ENCODE measurements at regions not wholly inside any gene's neighbourhood (a gene's known extent, or its start where the extent isn't known, plus 50 kb on each side); places are given as distances from the start of the nearest gene placed in this dataset.

DNA sequence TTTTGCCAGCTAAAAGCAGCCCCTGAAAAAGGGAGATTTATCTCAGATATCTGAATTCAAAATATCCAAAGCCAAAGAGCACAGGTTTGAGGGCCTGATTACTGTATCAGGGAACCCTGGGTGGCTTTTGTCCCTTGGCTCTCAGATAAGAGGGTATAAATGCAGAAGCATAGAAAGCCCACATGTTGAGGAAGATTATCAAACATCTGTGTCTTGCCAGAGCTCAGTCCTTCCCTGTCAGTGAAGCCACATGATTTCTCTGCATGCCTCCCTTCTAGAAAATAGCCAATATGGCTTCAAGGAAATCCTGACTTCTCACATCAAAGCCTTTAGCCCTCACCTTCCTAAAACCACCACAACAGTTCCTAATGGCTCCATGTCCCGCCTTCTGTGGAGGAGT, 408.0 kb upstream of the DMAC1 start:
- in situ Hi-C loops (cut with HindIII; ENCODE audit: low pct_unique_long_range_greater_than_20kb, low sequenced_read_pairs) = no loop called here
- no peak for DNase-seq (ENCODE audit: low read depth)

DNA sequence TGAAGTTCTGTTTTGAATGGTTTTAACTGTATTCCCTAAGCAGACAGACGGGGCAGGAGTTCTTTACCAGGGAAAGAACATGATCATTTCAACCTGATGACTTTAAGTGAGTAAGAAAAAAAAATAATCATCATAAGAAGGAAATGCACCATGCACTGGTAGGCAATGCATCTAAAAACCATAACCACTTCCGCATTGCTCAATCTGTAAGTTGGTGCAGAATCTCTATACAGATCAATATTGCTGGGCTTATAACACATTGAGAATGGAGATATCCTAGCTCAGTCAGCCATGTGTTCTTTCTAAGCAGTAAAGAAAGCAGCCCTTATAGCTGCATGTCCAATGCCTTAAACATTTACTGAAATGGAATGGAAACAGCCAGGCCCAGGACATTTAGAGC, 407.1 kb upstream of the DMAC1 start:
- in situ Hi-C loops (cut with HindIII; ENCODE audit: low pct_unique_long_range_greater_than_20kb, low sequenced_read_pairs) = no loop called here

DNA sequence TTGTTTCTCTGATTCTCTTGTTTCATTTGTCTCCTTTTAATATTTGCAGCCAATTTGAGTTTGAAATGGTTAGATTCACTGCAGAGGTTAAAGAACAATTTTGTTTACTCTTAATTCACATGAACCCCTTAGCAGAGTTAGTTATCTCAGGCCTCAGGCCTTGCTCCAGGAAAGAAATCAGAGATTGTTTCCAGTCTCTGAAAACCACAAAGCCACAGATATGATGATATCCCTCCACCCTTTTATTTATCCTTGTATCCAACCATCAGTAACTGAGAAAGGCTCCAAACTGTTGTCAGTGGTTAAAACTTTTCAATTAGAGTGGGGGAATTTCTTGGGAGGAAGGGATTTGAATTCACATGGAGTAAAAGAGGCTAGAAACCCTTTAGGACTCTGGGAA, 406.0 kb upstream of the DMAC1 start:
- DNase-seq (ENCODE audit: low read depth) = no peak
- in situ Hi-C loops (cut with HindIII; ENCODE audit: low pct_unique_long_range_greater_than_20kb, low sequenced_read_pairs) = no loop called here

More for the DNA sequence above, 407.1 kb upstream of the DMAC1 start:
- DNase-seq (ENCODE audit: low read depth) = no peak

DNA sequence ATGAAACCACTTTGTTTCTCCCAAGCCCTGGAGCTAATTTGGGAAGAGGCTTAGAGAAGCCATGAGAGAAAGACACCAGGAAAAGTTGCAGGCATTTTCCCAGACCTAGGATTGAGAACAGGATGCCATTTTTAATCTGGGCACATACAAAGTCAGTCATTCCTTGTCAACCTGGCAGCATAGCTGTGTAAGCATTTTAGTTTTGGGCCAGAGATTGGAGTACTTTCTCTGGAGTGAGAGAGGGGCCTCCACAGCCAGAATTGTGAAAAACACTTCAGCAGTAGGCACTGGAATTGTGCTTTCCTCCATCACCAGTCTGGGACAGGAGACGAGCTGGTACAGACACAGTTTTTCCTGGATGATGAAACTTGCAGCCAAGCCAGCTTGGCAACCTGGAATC, 390.3 kb upstream of the DMAC1 start:
- in situ Hi-C loops (cut with HindIII; ENCODE audit: low pct_unique_long_range_greater_than_20kb, low sequenced_read_pairs) = no loop called here
- no peak for DNase-seq (ENCODE audit: low read depth)

DNA sequence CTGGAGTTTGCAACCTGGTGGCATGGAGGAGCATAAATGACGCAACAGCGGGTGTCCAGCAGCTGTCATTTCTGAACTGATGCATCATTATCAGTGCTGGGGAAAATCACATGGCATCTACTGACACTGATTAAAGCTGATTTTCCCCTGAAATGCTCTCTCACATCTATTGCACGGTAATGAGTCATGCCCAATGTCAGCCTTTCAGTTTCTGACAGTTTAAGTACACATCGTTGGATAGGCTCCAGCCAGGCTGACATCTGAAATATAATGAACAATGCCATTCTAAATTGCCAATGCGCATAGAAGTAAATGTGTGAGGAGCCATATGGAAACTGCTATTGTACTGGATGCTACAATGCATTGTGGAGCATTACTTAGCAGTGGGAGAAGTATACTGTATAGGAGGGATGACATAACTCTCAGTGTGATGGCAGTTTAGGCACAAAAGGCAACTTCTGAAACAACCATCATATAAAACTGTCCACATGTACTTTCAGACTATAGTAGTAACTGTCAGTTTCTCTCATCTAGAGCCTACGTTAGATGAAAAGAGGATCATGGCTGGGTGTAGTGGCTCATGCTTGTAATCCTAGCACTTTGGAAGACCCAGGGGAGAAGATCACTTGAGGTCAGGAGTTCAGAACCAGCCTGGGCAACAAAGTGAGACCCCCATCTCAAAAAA, 389.3 kb upstream of the DMAC1 start:
- in situ Hi-C loops (cut with HindIII; ENCODE audit: low pct_unique_long_range_greater_than_20kb, low sequenced_read_pairs) = no loop called here
- peak; percentile 1 for DNase-seq (ENCODE audit: low read depth)

DNA sequence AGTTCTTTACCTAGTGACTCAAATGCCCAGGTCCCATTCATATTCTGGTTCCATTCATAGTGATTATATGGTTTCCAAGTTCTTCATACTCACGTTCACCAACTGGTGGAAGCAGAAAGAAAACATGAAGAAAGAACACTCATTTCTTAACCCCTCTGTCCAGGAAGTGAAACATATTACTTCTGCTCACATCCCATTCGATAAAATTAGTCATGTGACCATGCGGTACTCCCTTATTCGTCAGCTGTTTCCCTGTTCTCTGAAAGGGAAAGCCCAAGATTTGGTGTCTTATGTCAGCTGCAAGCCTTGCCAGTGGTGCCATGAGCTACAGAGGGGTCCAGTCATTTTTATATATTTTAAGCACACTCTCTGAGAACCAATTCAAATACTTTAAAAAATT, 387.0 kb upstream of the DMAC1 start:
- in situ Hi-C loops (cut with HindIII; ENCODE audit: low pct_unique_long_range_greater_than_20kb, low sequenced_read_pairs) = no loop called here
- no peak for DNase-seq (ENCODE audit: low read depth)

DNA sequence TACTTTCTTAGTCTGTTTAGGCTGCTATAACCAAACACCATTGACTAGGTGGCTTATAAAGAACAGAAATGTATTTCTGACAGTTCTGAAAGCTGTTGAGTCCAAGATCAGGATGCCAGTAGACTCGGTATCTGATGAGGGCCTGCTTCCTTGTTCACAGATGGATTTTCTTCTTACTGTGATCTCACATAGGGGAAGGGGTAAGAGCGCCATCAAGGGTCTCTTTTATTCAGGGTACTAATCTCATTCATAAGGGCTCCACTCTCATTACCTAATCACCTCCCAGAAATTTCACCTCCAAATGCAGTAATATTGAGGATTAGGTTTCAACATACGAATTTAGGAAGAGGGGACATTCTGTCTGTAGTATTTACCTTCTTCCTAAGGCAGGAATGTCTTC, 384.0 kb upstream of the DMAC1 start:
- no peak for DNase-seq (ENCODE audit: low read depth)
- in situ Hi-C loops (cut with HindIII; ENCODE audit: low pct_unique_long_range_greater_than_20kb, low sequenced_read_pairs) = no loop called here

DNA sequence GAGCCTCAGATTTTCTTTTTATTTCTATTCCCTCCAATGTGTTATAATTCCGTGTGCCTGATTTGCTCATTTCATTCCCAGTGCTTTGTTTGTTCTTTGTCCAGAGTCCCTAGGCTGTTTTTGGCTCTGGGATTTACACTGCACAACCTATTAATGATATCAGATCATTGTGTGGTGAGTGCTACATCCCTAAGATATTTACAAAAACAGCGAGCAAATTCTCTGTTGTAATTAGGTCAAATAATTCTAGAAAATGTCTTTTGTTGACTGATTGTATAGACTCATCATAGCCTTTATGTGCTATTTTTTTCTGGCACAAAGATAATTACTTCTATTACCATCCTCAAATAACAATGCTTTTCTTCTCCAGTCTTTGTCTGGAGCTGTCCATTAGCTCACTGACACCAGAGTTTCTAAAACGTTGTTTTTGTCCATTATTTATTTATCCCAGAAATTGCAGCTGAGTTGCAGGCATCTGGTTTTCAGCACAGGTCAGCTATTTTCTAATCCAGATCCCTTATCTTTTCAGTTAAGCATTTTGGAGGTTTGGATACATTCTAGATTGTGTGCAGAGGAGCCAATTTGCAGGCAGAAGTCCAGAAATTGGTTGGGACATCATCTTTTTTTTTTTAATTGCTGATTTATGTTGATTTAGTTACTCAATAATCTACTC, 379.9 kb upstream of the DMAC1 start:
- in situ Hi-C loops (cut with HindIII; ENCODE audit: low pct_unique_long_range_greater_than_20kb, low sequenced_read_pairs) = no loop called here
- DNase-seq (ENCODE audit: low read depth) = no peak

DNA sequence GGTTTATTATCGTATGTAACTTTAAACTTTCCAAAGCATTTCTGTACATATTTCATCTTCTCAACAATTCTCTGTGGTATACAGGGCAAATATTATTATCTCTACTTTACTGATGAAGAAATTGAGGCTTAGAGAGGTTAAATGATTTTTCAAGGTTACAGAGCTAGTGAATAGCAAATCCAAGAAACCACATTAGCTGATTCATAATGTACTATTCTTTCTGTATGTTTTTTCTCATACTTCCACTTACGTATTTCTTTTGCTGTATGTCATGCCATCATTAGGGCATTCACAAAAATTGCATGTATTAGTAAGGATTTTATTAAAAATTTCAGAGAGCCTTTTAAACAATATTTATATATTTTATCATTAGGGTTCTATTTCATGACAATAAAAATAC, 372.4 kb upstream of the DMAC1 start:
- in situ Hi-C loops (cut with HindIII; ENCODE audit: low pct_unique_long_range_greater_than_20kb, low sequenced_read_pairs) = no loop called here
- no peak for DNase-seq (ENCODE audit: low read depth)

DNA sequence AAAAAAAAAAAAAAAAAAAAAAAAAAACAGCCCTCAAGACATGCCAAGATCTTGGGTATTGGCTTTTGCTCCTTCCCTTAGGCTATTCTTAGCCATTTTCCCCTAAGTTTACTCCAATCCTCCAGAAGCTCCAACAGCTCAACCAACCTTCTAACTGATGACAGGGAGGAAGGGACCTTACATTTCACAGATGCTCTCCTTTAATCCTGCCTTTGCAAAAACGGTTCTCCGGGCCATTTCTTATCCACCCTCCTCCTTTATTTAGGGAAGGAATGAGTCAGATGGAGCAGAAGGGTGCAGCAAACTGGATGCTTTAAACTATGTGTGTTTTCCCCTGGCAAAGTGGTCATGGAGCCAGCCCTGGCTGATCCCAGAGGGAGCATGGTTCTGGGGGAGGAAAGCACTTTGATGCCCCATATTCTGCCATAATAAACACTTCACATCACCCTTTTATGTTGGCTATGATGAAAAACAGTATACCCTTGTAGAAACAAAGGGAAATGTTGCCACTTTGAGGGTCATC, 369.4 kb upstream of the DMAC1 start:
- DNase-seq (ENCODE audit: low read depth) = no peak
- in situ Hi-C loops (cut with HindIII; ENCODE audit: low pct_unique_long_range_greater_than_20kb, low sequenced_read_pairs) = no loop called here

DNA sequence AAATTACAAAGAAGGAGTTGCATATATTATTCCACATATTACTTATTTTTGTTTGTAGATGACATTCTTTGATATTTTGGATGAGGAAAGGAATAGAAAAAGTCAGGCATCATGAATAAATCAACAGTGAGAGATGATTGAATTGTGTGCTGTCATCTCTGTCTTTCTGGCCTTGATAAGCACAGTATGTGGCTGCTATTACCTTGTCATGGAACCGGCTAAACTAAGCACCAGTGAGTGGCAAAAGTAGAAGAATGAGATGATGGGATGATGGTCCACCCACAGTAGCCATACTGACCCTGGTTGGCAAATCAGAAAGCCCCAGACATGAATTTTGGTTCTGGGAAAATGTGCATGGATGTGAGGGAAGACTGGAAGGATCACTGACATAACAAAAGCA, 361.2 kb upstream of the DMAC1 start:
- in situ Hi-C loops (cut with HindIII; ENCODE audit: low pct_unique_long_range_greater_than_20kb, low sequenced_read_pairs) = no loop called here
- no peak for DNase-seq (ENCODE audit: low read depth)

DNA sequence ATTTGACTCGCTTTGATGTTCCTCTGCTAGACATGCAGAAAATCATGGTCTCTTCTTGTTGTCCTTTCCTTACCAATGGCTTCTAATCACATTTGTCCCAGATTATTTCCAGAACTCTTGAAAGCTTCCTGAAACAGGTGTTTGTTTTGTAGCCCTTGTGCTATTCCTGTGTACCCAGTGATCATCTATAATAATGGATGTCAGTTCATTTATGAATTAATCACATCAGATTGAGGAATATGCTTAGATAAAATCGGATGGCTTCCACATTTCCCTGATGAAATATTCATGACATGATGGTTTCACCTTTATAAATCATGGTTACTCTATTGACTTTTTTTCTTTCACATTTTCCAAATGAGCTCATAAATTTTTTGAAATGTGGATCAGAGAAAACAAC, 359.0 kb upstream of the DMAC1 start:
- in situ Hi-C loops (cut with HindIII; ENCODE audit: low pct_unique_long_range_greater_than_20kb, low sequenced_read_pairs) = no loop called here
- no peak for DNase-seq (ENCODE audit: low read depth)

DNA sequence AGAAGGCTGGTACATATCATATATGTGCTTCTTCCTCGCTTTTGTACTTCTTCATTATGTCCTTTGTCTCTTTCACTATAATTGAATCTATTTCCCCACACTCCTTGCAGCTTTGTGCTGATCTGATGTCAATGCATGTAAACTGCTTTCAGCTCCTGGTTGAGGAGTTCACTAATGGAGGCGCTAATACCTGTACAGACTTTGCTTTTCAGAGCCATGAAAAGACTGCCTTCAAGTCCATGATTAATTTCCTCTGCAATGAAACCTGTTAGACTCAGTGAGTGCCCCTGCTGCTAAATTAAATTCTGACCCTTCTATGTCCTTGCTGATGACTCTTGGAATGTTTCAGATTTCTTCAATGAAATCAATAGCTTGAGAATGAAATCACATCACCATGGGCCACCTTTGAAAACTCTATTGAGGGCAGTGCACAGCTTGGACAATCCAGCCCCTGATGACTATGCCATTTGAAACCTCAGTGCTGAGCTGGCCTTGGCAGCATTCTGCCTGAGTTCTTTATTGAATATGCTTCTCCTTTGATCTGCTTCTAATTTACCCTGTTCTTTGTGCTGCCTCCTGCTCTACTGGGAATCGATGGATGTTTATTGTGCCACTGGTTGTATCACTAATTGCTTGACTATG, 358.2 kb upstream of the DMAC1 start:
- no peak for DNase-seq (ENCODE audit: low read depth)
- in situ Hi-C loops (cut with HindIII; ENCODE audit: low pct_unique_long_range_greater_than_20kb, low sequenced_read_pairs) = no loop called here

DNA sequence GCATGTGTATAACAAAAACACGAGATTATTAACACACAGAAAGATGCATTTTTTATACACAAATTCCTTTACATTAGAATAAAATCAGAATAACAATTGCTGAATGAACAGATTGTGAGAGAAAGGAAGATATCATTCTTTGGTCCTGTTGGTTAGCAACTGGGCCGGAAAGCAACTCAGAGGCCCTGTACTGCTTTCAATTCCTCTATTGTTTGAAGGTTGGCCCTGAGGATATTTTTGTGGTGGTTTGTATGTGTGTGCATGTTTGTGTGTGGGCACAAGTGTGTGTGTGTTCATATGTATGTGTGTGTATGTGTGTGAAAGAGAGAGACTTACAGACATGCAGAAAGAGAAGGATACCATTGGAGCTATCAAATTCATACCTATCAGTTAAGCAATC, 356.8 kb upstream of the DMAC1 start:
- in situ Hi-C loops (cut with HindIII; ENCODE audit: low pct_unique_long_range_greater_than_20kb, low sequenced_read_pairs) = no loop called here

DNA sequence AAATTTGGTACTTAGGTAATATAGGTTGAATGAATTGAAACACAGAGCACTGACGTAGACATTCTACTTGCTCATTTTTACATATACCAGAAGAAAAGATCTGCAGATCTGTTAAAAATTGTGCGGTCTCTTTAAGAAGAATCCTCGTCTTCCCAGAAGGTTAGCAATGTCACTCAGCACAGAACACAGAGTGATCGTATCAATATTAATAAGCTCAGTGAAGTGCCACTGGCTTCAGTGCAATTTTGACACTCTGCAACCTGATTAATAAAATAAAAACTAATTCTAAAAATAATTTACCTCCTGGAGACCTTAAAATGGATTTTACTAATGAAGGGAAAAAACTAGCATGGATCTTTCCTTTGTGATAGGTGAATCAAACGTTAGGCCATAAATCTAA, 356.1 kb upstream of the DMAC1 start:
- in situ Hi-C loops (cut with HindIII; ENCODE audit: low pct_unique_long_range_greater_than_20kb, low sequenced_read_pairs) = no loop called here

More for the DNA sequence above, 356.8 kb upstream of the DMAC1 start:
- no peak for DNase-seq (ENCODE audit: low read depth)

DNA sequence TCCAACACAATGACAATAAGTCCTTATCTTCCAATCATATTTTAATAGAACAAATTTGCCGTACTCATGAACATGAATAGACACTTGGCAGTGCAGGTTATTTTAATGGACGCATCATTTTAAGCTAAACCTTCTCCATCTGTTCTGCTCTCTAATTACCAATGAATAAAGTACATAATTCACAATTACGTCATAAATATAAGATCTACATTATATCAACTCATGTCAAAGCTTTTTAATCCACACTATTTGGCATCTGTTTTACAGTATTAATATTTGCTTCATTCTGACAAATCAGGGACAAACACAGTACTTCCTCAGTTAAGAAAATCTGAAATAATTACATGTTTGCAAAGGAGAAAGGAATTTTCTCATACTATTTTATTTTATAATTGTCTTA, 344.1 kb upstream of the DMAC1 start:
- in situ Hi-C loops (cut with HindIII; ENCODE audit: low pct_unique_long_range_greater_than_20kb, low sequenced_read_pairs) = no loop called here

More for the DNA sequence above, 356.1 kb upstream of the DMAC1 start:
- no peak for DNase-seq (ENCODE audit: low read depth)

DNA sequence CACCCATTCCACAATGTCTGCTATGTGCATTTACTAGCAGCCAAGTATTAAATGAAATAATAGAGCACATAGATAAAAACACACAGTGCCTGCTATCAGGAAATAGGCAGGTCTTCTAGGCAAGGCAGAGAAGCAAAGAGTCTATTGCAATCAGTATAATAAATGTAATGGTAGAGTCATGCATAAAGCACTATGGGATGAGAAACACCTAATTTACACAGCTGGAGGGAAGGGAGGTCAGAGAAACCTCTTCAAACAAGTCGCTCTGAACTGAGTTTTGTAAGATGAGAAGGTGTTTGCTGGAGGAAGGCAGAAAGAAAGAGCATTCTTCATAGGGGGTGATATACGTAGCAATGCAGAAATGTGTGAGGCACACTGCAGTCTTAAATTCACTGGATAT, 341.0 kb upstream of the DMAC1 start:
- no peak for DNase-seq (ENCODE audit: low read depth)
- in situ Hi-C loops (cut with HindIII; ENCODE audit: low pct_unique_long_range_greater_than_20kb, low sequenced_read_pairs) = no loop called here

More for the DNA sequence above, 344.1 kb upstream of the DMAC1 start:
- DNase-seq (ENCODE audit: low read depth) = no peak

DNA sequence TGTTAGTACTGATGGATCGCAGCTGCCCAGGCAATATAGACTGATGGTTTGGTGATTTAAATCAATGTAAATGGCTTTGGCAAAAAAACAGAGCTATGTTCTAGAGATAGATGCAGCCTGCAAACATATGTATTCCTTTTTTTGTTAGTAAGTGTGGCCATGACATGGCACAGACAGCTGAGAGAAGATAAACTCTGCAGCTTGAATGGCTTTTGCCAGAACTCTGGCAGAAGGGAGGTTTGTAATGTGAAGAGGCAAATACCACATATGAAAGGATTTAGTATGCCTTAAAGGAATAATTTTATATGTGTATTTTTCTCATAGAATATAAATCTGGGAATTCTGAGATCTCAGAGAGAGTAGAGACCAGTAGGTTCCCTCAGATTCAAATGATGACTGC, 340.2 kb upstream of the DMAC1 start:
- in situ Hi-C loops (cut with HindIII; ENCODE audit: low pct_unique_long_range_greater_than_20kb, low sequenced_read_pairs) = no loop called here
- DNase-seq (ENCODE audit: low read depth) = no peak

DNA sequence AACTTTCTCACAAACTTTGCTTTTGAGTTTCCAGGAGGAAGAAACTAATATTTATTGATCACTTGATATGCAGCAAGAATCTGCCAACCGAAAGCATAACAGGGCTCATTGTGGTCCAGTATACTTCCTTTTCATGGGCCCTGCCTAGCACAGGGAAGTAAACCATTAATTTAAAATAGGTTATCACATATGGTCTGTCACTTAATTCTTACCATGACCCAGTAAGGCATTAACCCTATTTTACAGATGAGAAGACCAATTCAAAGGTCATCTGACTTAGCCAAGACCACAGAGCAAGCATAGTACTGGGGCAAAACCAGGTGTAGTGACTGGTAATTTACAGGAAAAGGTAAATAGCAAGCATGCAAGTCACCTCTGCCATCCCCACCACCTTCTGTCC, 336.9 kb upstream of the DMAC1 start:
- in situ Hi-C loops (cut with HindIII; ENCODE audit: low pct_unique_long_range_greater_than_20kb, low sequenced_read_pairs) = no loop called here
- DNase-seq (ENCODE audit: low read depth) = no peak

All from Caki2 (cell line).